A204.1 (cell line): ENCODE measurements at regions not wholly inside any gene's neighbourhood (a gene's known extent, or its start where the extent isn't known, plus 50 kb on each side); places are given as distances from the start of the nearest gene placed in this dataset.
"Not testable (repeated sequence)": the region's sequence is repeated elsewhere in the genome, so short reads cannot be mapped to it uniquely, and the experiment has no call there.

ENCODE experiments used
- FAIRE-seq: peaks from 2 replicates; lab custom pipeline; 2012; peaks lifted over from hg19 to GRCh38; lab: Jason Lieb, UNC

GRCh38 chr11:29623144-29623722 lies 393.6 kb downstream of the KCNA4 start:
- FAIRE-seq = no peak

DNA sequence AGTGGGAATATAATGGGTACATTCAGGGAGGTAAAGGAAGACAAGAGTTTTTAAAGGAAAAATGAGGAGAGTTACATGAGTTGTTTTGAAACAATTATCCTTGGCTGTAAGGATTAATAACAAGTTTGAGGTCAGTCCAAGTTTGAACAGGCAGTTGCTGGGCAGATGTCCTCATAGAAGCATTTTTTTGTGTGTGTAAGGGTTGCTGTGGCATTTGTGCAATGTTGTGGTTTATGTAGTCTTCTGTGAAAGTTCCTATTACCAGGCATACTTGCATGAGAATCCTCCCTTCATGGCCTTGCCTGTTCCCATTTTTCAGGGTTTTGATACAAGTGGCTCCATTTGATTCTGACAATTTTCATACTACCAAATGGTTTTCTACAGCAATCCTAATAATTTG lies 400.2 kb downstream of the KCNA4 start:
- FAIRE-seq = no peak

DNA sequence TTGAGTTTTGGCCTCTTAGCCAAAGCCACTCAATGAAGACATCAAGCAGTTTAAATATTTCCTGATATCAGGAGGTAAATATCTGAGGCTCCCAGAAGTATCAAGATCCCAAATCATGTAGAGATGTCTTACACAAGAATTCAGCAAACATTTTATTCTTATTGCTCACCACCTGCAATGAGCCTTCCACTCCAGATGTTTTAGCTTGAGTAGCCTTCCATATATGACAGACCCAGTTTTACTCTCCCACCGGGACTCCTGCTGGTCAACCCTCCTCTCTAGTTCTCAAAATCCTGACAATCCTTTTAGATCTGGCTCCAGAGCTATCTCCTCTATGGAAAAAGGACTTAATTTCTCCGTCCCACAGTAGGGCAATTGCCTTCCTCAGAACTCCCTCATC lies 404.4 kb downstream of the KCNA4 start:
- no peak for FAIRE-seq

- FAIRE-seq = no peak
Measured at GRCh38 chr11:29606330-29607031, 410.3 kb downstream of the KCNA4 start.

GRCh38 chr11:29600151-29600575 lies 416.7 kb downstream of the KCNA4 start:
- not testable (repeated sequence) for FAIRE-seq

DNA sequence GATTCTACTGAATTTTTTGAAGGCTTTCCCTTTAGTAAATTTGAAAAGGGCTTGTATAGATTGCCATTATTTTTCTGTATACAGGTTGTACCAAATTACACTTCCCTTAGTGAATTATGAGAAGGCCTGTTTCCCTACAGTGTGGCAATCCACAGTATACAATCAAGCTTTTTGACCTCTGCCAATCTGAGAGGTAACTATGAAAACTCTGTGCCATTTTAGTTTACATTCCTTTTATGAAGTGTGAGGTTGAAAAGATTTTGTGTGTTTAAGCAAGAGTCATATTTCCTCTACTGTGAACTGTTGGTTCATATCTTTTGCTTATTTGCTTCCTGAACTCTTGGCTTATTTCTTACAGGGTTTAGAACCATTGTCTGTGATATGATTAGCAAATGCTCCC lies 432.5 kb downstream of the KCNA4 start:
- no peak for FAIRE-seq

DNA sequence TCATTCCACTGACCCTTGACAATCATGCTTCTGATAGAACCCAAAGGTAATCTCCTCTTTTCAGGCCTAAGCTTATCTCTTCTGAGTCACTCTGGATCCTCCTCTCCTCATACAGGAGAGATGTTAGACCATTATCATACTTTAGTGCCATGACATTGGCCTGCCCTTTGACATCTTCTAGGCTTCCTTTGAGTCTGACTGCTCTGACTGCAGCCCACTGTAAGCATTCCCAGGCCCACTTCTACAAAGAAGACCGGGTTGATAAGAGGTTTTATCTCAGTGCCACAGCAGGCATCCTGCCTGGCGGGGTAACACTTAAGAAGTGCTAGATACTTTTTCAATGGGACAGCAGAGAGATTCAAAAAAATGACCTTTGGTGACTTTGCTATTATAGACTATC lies 438.0 kb downstream of the KCNA4 start:
- FAIRE-seq = no peak

DNA sequence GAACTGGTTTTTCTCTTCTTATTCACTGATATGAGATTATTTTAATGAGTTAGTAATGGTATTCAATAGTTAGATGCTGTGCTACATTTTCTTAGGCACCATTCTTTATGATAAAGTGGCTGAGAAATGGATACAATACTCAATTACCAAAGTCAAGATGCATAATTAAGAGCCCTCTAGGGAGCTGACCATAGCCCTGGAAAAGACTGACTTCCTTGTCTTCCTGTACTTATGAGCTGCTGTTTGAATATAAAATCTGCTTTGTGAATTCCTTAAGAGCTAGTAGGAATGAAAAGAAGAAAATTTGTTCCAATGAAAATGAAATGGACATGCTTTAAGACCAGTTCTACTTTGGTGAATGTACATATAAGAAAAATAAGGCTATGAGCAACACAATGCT lies 452.3 kb downstream of the KCNA4 start:
- FAIRE-seq = no peak

DNA sequence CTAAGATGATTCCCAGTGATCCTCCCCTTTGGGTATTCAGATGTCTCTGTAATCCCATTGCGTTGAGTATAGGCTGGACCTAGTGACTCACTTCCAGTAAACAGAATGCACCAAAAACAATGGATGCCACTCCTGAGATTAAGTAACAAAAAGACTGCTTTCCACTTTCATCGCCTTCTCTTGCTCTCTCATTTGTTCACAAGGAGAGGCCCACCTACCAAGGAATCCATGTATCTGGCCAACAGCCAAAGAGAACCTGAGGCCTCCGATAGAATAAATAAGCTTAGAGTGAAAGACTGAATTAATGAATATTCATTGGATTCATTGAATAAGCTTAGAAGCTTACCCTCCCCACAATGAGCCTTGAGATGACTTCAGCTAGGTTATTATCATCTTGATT lies 454.6 kb downstream of the KCNA4 start:
- no peak for FAIRE-seq

- no peak for FAIRE-seq
Measured at GRCh38 chr11:29553990-29554389, 462.8 kb downstream of the KCNA4 start.

DNA sequence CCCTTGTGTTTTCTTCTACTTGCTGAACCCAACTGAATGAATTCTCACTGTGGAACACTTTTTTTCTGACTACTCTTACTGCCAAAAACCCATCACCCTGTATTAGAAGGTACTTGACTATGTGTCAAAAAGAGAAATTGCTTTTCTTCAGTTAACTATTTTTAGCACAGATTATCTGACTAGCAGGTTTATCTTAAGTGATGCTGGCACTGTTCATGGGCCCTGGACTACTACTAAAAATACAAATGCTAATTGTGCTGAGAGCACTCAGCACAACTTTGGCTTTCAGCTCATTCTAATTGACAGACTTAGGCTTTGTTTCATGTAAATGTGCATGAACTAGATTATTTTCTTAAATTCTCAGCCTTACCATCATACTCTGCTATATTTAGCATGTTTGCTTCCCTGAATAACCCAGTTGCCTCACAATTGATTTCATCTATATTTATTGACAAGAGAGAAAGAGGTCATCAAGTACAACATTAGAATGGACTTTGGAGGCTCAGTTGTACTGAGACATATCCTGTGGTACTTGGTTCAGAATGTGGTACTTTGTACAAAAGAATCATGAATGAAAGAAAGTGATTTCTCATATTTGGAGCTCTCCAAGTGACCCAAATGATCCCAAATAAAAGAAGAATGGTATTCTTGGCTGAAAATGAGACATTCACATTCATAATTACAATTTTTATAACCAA lies 478.3 kb downstream of the KCNA4 start:
- FAIRE-seq = no peak

DNA sequence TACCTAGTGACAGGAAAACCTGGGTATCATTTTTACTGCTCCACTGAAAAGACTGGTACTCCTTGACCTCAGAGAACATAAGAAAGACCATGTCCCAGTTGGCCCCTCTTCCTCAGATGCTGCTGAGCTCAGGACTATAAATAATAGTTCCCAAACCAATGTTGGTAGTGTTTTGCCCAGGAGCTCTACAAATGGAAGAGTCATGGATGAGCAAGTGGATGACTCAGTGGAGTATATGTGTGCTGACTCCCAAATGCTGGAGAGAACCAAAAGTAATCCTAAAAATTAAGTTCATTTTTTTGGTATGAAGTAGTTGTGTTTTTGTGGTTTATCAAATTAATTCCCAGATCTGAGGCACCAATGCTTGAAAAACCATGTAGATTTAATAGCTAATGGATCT lies 482.0 kb downstream of the KCNA4 start:
- no peak for FAIRE-seq

- no peak for FAIRE-seq
Measured at GRCh38 chr11:29530961-29531360, 485.9 kb downstream of the KCNA4 start.

GRCh38 chr11:29527391-29527936 lies 489.4 kb downstream of the KCNA4 start:
- no peak for FAIRE-seq

GRCh38 chr11:29518389-29519174 lies 498.2 kb downstream of the KCNA4 start:
- FAIRE-seq = no peak

DNA sequence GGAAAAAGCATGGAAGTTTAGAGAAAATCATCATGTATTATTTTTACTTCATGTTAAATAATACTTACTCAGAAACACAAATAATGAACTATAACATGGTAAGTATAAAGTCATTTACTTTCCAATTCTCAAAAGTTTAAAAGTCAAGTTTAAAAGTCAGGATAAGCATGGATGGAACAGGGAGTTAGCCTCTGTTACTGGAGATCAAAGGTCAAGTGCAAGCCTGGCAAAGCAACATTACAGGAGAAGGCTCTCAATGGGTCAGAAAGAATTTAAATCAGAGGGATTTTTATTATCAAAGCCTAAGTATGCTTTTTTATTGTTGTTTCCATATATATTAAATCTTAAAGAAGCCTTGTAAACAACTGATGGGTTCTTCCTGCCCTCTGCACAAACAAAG lies 505.4 kb downstream of the KCNA4 start:
- no peak for FAIRE-seq

DNA sequence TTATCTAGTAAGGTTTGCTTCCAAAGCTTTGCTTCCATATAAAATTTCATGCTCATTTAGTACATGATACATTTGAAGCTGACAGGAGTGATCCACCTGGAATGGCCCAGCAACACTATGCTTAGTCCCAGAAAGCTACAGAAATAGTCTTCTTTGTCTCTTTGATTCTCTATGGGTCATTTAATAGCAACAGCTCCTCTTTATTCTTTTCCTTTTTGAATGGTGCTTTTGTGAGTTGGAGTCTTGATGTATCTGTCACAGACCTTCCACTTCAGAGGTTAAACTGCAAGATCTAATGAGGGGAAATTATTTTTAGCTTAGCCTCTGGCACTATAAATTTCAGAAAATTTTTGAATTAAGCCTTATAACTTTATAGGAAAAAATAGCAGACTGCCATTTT lies 509.5 kb downstream of the KCNA4 start:
- no peak for FAIRE-seq

DNA sequence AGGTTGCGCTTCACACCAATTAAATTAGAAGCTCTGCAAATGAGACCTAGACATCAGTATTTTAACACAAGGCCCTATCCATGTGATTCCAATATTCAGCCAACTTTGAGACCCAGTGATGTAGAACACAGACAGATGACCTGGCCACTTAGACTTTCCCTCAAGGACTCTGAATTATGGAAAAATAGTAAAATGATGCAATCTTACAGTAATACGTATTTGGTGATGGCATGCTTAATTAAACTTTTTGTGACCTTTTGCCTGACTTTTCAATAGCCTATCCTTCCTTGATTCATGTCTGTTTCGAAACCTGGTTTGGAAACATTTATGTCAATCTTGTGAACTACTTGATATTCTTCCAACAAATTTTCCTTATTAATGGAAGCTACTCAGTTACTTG lies 521.2 kb downstream of the KCNA4 start:
- no peak for FAIRE-seq

DNA sequence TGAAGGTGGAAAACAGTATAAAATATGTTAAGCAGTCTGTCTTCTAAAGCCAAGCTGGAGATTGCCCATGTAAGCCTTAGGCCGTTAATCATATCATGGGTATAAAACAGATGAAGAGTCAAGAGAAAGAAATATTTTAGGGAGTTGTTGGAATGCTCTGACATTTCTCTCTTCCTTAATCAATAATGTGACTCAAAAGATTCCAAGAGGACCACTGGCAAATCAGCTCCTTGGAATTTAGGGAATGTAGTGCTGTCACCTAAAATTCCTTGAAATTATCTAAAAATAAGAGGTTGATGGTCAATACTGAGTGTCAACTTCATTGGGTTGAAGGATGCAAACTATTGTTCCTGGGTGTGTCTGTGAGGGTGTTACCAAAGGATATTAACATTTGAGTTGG lies 525.9 kb downstream of the KCNA4 start:
- no peak for FAIRE-seq

DNA sequence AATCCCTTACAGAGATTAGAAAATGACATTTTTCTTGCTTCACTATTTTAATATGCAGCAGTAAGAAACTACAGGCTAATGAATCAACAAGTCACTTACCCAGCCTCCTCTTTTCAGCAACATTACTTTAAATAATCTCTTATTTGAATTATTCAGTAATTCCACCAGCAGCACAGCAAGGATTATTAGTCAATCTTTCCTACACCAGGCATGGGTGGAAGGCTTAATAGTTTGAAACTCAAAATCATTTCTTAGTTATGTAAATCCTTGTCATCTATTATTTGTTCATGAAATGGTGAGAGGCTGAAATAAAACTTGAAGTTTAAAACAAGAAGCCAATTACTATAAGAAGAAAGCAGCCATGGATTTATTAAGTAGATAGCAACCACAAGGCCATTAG lies 530.5 kb downstream of the KCNA4 start:
- FAIRE-seq = no peak

DNA sequence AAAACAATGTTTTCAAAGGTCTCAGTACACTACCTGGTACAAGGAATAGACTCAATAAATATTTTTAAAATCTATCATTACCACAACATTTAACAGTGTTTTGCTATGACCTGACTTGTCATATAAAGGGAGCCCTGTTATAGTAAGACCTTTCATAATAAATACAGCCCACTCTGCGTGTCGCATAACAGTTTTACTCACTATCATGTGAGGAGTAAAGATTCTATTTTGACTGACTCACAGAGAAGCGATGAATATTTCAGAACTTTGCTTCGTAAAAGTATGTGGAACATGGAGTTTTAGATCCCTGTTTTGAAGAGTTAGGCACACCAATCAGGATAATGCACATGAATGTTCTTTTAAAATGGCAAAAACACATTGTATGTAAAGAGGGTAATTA lies 531.2 kb downstream of the KCNA4 start:
- FAIRE-seq = no peak

GRCh38 chr11:29484548-29484947 lies 532.3 kb downstream of the KCNA4 start:
- no peak for FAIRE-seq

DNA sequence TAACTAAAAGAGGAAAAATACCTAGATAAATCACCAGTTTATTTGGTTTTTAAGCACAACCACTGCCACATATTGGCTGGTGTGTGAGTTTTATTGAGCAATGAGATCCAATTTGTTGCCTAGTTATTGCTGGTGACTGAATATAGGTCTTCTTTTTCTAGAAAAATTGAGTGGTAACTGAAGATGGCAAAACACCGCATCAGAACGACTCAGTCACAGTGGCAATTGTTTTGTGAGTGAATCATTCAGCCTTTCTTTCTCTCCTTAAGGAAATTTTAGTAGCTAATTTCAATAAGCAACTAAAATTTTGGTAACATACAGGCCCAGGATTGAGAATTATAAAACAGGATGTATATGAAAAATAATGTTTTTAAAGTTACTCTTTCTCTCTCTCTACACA lies 533.0 kb downstream of the KCNA4 start:
- no peak for FAIRE-seq
